AG10803 (cell line): ENCODE measurements at regions not wholly inside any gene's neighbourhood (a gene's known extent, or its start where the extent isn't known, plus 50 kb on each side); places are given as distances from the start of the nearest gene placed in this dataset.
A peak's percentile ranks its signal among the peaks of the same experiment; 100 is the strongest.
"Not testable (repeated sequence)": the region's sequence is repeated elsewhere in the genome, so short reads cannot be mapped to it uniquely, and the experiment has no call there.

Source experiments
- DNase-seq: peaks from one replicate; pipeline ENCODE4 v3.0.0; 2010; ENCODE audit warnings: low read depth
- H3K4me3 ChIP-seq: 2 replicates; pipeline ENCODE4 v1.5.1; 2011; ENCODE audit warnings: mild to moderate bottlenecking, low read length, control low read depth
- CTCF ChIP-seq: conservative IDR thresholded peaks from 2 replicates; pipeline ENCODE4 v1.5.1; 2011; ENCODE audit warnings: mild to moderate bottlenecking, low read length, control low read depth, inconsistent platforms

GRCh38 chr15:25596644-25597562 is 158.1 kb upstream of the UBE3A start:
- DNase-seq: peak; percentile 23
- TF ChIP-seq CTCF: no peak
- peak overlapping the region; percentile 41 for H3K4me3 ChIP-seq

- no peak for TF ChIP-seq CTCF
- H3K4me3 ChIP-seq: no peak overlapping the region
Measured at GRCh38 chr15:25587616-25588340, 149.0 kb upstream of the UBE3A start.

GRCh38 chr15:25582886-25583285 is 144.1 kb upstream of the UBE3A start:
- DNase-seq: no peak
- TF ChIP-seq CTCF: no peak
- no peak overlapping the region for H3K4me3 ChIP-seq

More at GRCh38 chr15:25587616-25588340, 149.0 kb upstream of the UBE3A start:
- no peak for DNase-seq

- no peak for DNase-seq
- no peak for TF ChIP-seq CTCF
- H3K4me3 ChIP-seq: no peak overlapping the region
Measured at GRCh38 chr15:25579127-25579526, 140.3 kb upstream of the UBE3A start.

GRCh38 chr15:25572191-25572590 is 133.4 kb upstream of the UBE3A start:
- no peak overlapping the region for H3K4me3 ChIP-seq
- no peak for TF ChIP-seq CTCF
- DNase-seq: no peak

GRCh38 chr15:25568751-25569150 is 129.9 kb upstream of the UBE3A start:
- peak; percentile 25 for DNase-seq
- TF ChIP-seq CTCF: no peak

GRCh38 chr15:25566545-25566944 is 127.7 kb upstream of the UBE3A start:
- not testable (repeated sequence) for DNase-seq

More at GRCh38 chr15:25568751-25569150, 129.9 kb upstream of the UBE3A start:
- no peak overlapping the region for H3K4me3 ChIP-seq

More at GRCh38 chr15:25566545-25566944, 127.7 kb upstream of the UBE3A start:
- not testable (repeated sequence) for H3K4me3 ChIP-seq
